Ecto neural progenitor cell (in vitro differentiated cells): ENCODE measurements at regions not wholly inside any gene's neighbourhood (a gene's known extent, or its start where the extent isn't known, plus 50 kb on each side); places are given as distances from the start of the nearest gene placed in this dataset.
"Not testable (repeated sequence)": the region's sequence is repeated elsewhere in the genome, so short reads cannot be mapped to it uniquely, and the experiment has no call there.

Experiments
- DNase-seq: peaks from one replicate; pipeline ENCODE4 v3.0.0-alpha.2; 2018; ENCODE audit warnings: low spot score

DNA sequence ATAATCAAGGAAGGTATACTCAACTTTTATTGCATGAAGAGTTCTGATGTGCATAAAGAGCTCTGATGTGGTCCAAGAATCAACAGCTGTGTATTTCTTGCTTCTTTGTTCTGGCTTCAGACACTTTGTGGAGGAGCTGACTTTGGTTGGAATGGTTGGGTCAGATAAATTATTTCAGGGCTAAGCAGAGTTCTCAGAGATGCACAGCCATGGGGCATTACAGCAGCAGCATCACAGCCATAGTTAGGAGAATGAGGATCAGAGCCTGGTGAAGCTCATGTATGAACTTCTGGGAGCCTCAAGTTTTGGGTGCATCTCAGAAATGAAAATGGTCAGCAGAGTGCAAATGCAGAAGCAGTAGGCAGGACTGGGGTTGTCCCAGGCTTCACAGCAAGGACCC, 267.4 kb upstream of the RUNX1 start:
- no peak for DNase-seq

DNA sequence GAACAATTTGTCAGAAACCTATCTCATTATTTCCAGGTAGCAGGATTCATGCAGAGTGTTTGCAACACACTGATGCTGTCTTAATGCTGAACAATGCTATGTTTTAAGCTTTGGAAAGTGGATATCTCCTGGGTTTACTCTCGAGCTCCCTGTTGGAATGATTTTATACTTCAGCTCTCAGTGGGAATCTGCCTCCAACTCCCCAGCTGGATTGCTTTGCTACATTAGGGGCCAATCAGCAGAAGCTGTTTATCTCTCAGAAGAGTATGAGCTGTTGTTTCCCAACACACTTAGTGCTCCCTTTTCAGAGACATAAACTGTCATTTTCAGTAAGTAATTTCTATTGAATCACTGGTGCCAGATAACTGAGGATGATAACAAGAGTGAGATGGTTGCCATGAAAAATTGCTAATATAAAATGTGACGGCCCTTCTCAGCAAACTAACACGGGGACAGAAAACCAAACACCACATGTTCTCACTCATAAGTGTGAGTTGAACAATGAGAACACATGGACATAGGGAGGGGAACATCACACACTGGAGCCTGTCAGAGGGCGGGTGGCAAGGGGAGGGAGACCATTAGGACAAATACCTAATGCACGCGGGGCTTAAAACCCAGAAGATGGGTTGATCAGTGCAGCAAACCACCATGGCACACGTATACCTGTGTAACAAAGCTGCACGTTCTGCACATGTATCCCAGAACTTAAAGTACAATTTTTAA, 265.9 kb upstream of the RUNX1 start:
- no peak for DNase-seq

DNA sequence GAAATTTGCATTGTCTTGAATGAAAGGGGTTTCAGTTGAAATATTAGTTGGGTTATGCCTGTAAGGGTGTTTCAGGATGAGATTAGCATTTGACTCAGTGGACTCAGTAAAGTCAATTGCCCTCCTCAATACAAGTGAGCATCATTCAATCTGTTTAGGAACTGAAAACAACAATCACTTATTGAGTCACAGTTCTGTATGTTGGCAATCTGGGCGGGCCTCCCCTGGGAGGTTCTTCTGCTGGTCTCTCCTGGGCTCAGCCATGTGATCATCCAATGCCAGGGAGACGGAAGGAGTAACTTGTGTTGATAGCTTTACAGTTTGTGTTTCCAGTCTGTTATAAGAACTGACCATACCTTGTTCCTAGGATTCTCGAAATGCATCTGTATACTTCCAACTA, 262.9 kb upstream of the RUNX1 start:
- no peak for DNase-seq

DNA sequence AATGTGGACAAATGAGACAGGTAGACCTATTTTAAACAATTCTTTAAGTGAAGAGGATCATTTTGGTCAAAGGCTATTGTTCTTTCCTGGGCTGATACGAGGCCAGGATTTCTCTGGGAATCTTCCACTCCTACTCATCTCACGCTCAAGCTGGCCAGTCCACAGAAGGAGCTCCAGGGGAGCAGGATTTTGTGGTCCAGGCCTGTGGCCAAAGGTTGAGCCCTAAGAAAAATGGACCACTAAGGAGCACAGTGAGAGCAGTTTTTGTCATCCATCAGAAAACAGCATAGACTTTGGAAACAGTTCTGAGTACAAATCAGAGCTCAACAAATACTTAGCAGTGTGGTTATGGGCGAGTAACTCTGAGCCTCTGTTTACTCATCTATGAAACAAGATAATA, 260.2 kb upstream of the RUNX1 start:
- no peak for DNase-seq

DNA sequence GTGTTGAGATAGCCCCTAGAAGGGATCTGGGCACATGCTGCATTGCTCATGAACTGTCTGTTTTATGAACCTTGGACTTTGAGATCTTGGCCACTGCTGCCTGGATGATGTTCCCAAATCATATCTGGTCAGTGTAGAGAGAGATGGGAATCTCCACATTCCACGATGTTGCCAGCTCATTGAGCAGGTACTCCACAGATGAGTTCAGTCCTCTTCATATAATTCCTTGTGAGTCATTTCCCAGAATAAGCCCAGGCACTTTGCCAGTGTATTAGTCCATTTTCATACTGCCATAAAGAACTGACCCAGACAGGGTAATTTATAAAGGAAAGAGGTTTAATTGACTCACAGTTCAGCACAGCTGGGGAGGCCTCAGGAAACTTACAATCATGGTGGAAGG, 254.0 kb upstream of the RUNX1 start:
- DNase-seq = no peak

DNA sequence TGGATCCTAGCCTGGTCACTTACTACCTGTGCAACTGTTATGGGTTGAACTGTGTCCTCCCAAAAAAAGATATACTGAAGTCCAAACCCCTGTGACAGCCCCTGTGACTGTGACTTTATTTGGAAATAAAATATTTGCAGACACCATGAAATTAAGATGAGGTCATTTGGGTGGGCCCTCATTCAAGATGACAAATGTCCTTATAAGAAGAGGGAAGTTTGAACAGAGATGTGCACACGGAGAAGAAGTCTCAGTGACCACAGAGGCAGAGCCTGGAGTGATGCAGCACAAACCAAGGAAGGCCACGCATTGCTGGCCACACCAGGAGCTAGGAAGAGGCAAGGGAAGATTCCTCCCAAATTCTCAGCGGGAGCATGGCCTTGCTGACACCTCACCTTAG, 249.7 kb upstream of the RUNX1 start:
- DNase-seq = no peak

DNA sequence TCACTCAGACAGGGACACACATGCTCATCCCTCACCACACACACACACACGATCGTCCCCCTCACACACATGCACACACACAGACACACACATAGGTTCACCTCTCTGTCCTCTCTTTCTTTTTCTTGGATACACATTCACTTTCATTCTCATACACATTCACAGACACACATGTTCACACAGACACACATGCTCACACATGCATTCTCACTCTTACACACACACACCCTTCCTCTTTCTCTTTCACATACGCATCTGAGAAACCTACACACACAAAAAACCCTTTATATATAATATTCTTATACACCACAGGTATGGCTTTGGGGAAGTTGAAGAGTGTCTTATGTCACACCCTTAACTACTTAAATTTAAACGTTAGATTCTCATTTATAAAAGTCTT, 248.6 kb upstream of the RUNX1 start:
- no peak for DNase-seq

DNA sequence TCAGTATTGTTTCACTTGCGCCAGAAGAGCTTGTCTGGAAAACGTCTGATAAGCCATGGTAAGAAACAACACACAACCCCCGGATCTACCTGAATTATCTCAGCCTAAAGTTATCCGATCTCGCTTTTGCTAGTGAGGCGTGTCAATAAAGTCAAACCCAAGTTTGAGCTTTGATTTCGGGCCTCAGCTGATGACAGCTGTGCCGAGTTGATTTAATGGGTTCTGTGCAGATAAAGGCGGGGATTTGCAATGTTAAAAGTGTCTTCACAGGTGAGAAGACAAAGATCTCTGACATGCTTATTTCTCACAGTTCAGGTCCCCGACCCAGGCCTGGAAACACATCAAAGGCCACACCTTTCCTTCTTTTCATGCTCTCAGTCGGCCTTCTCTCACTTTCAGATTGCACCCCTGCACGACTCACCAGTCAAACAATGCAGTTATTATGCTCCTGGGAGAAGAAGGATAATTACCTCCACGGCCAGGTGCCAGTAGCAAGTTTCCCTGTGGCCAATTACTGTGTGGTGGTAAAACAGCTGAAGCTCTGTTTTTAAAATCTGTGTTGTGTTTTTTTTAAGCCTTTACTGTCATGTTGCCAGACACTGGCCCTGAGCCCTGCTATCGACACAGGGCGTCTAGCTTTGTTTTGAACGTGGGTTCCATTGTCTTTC, 245.3 kb upstream of the RUNX1 start:
- no peak for DNase-seq

DNA sequence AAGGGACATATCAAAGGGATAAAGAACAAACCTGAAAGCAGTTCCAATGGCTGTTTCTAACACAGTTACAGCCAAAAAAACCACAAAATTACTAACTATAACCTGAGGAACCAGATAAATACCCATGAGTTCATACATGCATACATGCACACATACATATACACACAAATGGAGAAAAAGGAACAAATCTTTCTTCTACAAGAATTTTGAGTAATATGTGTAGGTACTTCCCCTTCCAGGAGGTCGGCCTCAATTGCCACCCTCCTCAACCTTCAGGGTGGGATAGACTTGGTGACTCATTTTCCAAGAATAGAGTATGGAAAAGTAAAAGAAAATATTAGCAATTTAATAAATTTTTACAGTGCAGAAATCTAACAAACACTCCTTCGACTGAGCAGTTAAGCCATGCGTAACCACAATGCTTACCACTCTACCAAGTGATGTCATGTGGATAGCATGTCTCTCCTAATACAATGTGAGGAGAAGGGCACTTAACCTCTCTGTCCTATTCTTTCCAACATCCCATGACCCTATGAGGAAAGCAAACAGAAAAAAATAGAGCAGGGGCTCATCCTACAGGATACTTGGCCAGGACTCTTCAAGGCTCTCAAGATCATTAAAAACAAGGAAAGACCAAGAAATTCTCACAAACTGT, 243.0 kb upstream of the RUNX1 start:
- DNase-seq = no peak

DNA sequence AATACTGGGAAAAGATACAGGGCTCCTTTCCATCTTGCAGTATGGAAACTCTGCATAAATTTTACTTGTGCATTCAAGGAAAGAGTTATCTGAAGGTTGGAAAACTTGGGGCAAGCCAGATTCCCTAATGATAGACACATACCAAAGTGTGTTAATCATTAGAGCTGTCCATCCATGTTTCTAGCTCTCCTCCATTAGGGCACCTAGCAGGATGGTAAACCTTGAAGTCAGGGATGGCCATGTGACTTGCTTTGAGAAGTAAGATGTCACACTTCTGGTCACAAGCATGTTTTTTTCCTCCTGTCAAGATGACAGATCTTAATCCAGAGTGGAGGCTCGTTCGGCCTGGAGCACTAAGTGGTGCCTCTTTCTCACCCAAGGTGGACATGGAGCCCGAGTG, 241.9 kb upstream of the RUNX1 start:
- no peak for DNase-seq

DNA sequence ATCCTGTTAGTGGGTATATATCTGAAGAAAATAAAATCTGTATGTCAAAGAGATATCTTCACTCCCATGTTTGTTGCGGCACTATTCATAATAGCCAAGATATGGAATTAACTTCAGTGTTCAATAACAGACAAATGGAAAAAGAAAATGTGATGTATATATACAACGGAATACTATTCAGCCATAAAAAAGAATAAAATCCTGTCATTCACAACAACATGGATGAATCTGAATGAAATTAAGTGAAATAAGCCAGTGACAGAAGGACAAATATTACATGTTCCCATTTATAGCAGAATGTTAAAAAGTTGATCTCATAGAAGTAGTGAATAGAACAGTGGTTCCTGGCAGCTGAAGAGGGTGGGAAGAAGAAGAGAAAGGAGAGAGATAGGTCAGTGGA, 239.1 kb upstream of the RUNX1 start:
- DNase-seq = no peak

DNA sequence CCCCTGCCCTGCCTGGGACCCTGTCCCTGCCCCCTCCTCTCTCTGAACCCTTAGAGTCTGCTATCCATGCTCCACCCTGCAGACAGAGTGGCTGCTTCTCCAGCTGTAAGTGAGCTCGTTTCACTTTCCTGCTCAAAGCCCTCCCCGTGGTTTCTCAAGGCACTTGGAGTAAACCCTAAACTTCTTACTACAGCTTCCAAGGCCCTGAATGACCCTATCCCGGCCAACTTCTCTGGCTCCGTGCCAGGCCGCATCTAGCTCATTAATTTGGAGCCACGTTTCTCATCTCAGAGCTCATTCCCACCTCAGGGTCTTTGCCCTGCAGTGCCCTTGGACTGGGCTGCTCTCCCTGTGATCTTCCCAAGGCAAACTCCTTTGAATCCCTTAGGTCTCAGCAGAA, 235.1 kb upstream of the RUNX1 start:
- no peak for DNase-seq

DNA sequence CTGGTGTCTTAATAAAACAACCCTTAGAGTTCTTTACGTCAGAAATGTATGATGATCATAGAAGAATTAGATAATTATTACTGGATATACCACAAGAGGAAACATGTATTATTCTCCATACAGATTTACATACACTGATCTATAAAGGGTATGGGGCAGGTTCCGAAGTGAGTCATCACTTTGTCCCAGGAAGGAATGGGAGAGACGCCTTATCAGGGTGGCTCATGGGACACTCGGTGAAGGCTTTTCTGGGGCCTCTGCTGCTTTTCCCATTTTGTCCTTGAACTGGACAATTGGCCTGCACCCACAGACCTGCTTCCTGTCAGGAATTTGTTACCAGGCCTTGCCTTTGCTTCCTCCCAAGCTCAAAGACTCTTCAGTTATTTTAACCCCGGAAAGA, 233.8 kb upstream of the RUNX1 start:
- no peak for DNase-seq

DNA sequence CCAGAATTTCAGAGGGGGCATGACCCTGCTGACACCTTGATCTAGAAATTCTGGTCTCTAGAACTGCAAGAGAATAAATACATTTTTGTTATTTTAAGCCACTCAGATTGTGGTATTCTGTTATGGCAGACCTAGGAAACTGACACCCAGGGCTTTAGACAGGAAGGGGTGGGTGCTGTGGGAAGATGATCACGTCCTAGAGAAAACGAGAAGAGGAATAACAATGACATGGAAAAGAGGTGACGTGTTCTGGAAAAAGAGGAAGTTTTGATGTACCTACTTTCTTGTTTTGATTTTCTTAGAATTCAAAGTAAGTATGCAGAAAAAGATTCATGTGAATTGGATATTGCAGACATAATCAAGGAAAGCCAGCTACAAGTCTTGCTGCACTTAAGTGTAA, 232.9 kb upstream of the RUNX1 start:
- DNase-seq = no peak

DNA sequence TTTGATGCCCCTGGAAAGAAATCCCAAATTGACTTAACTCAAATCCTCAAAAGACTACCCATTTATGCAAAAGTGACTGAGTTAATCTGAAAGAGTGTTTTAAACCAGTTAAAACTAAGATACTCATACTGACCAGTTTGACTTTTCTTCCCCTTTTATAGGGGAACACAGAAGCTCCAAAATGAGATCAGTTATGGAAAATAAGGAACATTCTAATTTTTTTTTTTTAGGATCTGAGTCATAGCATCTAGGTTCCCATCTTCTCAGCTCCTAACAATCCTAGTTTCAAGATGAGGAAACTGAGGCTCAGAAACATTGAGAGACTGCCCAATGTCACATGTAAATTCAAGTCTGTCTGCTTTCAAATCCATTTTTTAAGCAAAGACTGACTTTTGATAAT, 231.1 kb upstream of the RUNX1 start:
- DNase-seq = no peak

DNA sequence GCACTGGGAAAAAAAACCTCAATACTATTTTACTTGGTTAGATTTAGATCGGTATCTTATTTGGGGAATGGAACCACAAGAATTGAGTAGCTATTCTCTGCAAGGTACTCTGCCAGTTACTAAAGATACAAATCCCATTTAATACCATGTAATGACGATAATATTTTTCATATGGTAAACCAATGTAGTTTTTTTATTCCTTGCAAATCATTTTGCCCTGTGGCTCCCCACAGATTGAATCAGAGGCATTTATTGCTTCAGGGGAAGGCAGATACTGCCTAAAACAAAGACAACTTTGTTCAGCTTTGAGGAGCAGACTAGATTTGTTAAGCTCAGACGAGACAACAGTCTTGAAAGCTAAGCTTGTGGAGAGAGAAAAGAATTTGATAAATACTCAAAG, 226.7 kb upstream of the RUNX1 start:
- no peak for DNase-seq

DNA sequence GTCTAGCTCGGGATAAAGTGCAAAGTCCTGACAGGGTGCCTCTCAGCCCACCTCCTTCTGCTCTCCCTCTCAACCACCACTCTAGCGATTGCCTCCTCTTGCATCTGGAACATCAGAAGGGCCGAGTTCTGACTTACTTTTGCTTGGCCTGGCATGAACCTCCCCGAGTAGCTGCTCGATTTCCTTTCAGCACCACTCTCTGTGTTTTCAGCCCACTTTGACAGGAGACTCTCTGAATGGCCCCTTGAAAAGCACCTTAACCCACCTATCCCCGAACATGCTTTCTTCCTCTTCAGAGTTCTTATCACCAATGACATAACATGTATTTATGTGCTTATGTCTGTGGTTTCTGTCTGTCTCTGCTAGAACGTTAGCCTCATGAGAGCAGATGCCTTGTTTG, 225.8 kb upstream of the RUNX1 start:
- no peak for DNase-seq

DNA sequence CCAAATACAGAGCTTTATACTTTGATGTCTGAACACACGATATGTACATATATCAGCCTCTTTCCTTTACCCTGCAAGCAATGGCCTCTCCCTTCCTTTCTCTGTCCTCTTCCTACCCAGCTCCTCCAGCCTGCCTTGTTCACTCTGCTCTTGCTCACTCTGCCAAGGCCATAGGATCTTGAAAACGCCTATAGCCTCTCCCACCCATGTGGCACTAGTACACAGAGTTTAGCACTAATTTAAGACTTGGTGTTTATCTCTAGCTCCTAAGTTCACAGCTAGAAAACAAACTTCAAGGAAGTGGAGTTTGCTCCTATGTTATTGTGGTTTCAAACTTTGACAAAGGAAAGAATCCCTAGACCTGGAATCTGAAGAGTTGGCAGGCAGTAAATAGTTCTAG, 225.0 kb upstream of the RUNX1 start:
- no peak for DNase-seq

DNA sequence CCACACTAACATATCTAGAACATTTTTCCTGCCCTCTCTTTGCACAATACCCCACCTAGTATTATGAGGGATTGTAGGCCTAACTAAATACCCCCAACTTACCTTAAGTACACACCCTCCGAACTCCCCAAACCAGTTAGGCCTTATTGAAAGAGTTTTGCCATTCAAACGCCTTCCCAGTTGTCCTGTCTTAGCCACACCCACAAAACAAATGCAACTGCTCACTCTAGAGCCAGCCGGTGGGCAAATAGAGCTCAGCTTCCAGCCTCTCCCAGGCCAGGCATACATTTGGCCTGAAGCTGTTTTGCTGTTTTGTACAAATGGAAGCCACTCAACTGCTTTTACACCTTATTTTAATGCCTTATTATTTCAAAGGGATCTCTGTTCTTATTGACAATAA, 224.2 kb upstream of the RUNX1 start:
- no peak for DNase-seq

DNA sequence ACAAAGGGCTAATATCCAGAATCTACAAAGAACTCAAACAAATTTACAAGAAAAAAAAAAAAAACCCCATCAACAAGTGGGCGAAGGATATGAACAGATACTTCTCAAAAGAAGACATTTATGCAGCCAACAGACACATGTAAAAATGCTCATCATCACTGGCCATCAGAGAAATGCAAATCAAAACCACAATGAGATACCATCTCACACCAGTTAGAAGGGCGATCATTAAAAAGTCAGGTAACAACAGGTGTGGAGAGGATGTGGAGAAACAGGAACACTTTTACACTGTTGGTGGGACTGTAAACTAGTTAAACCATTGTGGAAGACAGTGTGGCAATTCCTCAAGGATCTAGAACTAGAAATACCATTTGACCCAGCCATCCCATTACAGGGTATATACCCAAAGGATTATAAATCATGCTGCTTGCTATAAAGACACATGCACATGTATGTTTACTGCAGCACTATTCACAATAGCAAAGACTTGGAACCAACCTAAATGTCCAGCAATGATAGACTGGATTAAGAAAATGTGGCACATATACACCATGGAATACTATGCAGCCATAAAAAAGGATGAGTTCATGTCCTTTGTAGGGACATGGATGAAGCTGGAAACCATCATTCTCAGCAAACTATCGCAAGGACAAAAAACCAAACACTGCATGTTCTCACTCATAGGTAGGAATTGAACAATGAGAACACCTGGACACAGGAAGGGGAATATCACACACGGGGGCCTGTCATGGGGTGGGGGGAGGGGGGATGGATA, 222.4 kb upstream of the RUNX1 start:
- DNase-seq = not testable (repeated sequence)

DNA sequence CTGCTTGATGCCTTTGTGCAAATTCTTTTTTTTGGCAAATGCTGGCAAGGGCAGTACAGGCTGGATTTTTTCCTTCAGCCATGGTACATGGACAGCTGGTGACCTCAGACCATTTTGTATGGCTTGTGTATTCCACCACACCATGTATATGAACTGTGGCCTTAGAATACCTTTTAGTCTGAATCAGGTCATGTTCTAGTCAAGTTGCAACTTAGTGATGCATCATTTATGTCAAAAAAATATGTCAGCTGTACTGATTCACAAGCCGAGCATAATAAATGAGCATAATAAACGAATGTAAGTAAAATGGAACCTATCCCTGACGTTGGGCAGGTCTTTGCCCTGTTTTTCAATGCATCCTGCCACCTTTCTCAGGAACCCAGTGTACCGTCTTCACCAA, 219.7 kb upstream of the RUNX1 start:
- DNase-seq = no peak

DNA sequence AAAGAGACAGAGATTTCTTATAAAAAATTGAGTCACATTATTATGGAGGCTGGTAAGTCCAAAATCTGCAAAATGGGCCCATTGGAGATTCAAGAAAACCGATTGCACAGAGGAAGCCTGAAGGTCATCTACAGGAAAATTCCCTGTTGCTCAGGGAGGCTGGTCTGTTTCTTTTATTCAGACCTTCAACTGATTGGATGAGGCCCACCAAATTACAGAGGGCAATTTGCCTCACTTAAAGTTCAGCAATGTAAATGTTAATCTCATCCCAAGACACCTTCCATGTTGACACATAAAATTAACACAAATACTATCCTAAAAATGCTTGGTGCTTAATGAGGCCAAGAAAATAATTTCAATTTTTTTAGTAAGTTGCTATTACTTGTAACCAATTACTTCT, 219.2 kb upstream of the RUNX1 start:
- DNase-seq = no peak

DNA sequence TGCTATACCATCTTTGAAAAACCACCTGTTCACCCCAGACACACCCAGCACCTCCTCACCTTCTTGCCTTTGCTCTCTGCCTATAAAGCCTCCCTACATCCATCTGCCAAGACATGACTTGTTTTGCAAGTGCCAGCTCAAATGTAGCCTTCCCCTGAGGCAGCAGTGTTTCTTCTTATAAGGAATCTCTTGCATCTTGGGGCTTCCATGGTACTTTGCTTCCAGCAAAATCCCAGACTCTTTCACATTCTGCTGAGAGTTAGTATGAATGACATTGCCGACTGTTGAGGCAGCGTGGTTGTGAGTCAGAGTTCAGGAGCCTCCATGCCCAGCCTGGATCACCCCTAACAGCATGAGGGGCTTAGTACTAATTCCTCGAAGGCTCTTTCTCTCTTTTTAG, 217.4 kb upstream of the RUNX1 start:
- no peak for DNase-seq
